ENCODE measurements at regions not wholly inside any gene's neighbourhood (a gene's known extent, or its start where the extent isn't known, plus 50 kb on each side); places are given as distances from the start of the nearest gene placed in this dataset.

DNA sequence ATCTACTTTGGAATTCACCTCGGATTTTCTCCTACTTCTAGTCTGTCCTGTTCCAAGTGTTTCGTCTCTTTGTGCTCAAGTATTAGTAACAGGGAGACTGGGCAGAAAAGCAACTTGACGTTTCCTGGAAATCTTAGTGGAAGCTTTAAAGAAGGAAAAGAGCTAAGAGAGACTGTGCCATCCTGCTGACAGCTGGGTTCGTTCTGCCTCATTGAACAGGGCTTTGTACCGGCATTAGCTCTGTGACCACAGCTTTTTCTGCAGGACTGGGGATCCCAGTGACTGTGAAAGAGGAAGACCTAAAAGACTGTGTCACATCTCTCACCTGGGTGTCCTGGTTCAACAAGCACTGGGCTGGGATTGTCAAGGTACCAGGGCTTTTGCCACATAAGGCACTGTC lies 70.8 kb upstream of the CDCA7L start:
- no peak overlapping the region for H3K27ac ChIP-seq (ENCODE audit: insufficient read depth, low read length)
- no peaks in the 10 kb centered on the region for H4K20me1 ChIP-seq (ENCODE audit: control insufficient read depth, extremely low read depth, insufficient read depth, low read length)
- H3K4me1 ChIP-seq (ENCODE audit: control insufficient read depth, extremely low read depth, insufficient read depth, low read length), result no peaks in the 10 kb centered on the region
- no peaks in the 10 kb centered on the region for H3K27me3 ChIP-seq (ENCODE audit: control insufficient read depth, insufficient read depth, low read length)
- no peak overlapping the region for H3K4me3 ChIP-seq (replicated peaks in 1 of 4; ENCODE audit: control extremely low read depth in 1 of 4, insufficient read depth in 1 of 4, low read depth in 3 of 4, low read length in 4 of 4)
- H2AFZ ChIP-seq (ENCODE audit: low read length), result no peak overlapping the region
- TF ChIP-seq, protein P1, sequence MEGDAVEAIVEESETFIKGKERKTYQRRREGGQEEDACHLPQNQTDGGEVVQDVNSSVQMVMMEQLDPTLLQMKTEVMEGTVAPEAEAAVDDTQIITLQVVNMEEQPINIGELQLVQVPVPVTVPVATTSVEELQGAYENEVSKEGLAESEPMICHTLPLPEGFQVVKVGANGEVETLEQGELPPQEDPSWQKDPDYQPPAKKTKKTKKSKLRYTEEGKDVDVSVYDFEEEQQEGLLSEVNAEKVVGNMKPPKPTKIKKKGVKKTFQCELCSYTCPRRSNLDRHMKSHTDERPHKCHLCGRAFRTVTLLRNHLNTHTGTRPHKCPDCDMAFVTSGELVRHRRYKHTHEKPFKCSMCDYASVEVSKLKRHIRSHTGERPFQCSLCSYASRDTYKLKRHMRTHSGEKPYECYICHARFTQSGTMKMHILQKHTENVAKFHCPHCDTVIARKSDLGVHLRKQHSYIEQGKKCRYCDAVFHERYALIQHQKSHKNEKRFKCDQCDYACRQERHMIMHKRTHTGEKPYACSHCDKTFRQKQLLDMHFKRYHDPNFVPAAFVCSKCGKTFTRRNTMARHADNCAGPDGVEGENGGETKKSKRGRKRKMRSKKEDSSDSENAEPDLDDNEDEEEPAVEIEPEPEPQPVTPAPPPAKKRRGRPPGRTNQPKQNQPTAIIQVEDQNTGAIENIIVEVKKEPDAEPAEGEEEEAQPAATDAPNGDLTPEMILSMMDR (conservative IDR thresholded peaks at IDR 0.05 in 1 of 2, IDR thresholded peaks at IDR 0.05 in 1 of 2; ENCODE audit: low read depth in 1 of 2, low read length in 2 of 2), result no peak
- H3K4me2 ChIP-seq (ENCODE audit: extremely low read depth, insufficient read depth, low read length), result no peak overlapping the region
- no peaks in the 10 kb centered on the region for H3K79me2 ChIP-seq (ENCODE audit: control insufficient read depth, insufficient read depth, low read length)
- H3K36me3 ChIP-seq (ENCODE audit: control insufficient read depth, insufficient read depth, low read length), result no peaks in the 10 kb centered on the region
- H3K9me3 ChIP-seq (ENCODE audit: control insufficient read depth, insufficient read depth, low read depth, low read length), result no peaks in the 10 kb centered on the region
- H3K9ac ChIP-seq (ENCODE audit: insufficient read depth, low read length), result no peak overlapping the region
- DNase-seq (ENCODE audit: low read depth in 2 of 2), result no peak

DNA sequence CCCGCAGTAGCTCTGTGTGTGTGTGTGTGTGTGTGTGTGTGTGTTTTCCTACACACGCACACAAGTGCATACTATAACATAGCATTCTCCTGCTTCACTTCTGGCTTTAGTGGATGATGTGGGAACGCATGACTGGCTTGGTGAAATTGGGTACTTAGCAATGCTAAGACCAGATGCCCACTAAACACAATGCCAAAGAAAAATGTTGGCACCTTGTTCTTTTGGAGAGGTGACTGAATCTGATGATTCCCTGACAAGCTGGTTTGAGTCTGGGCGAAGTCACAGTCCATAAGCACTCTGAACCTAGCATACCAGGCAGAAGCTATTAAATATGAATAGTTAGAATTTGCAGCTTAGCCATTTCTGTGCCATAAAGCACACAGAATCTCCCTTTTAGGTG lies 68.0 kb upstream of the CDCA7L start:
- Histone ChIP-seq H4K20me1 (ENCODE audit: control insufficient read depth, extremely low read depth, insufficient read depth, low read length) (no peaks in the 10 kb centered on the region), H3K27me3 (ENCODE audit: control insufficient read depth, insufficient read depth, low read length) (no peaks in the 10 kb centered on the region), H3K79me2 (ENCODE audit: control insufficient read depth, insufficient read depth, low read length) (no peaks in the 10 kb centered on the region), H3K9ac (ENCODE audit: insufficient read depth, low read length) (no peak overlapping the region), H3K4me1 (ENCODE audit: control insufficient read depth, extremely low read depth, insufficient read depth, low read length) (no peaks in the 10 kb centered on the region), H3K4me2 (ENCODE audit: extremely low read depth, insufficient read depth, low read length) (no peak overlapping the region), H3K27ac (ENCODE audit: insufficient read depth, low read length) (no peak overlapping the region), H3K9me3 (ENCODE audit: control insufficient read depth, insufficient read depth, low read depth, low read length) (no peaks in the 10 kb centered on the region), H2AFZ (ENCODE audit: low read length) (no peak overlapping the region), H3K36me3 (ENCODE audit: control insufficient read depth, insufficient read depth, low read length) (no peaks in the 10 kb centered on the region), H3K4me3 (replicated peaks in 1 of 4; ENCODE audit: control extremely low read depth in 1 of 4, insufficient read depth in 1 of 4, low read depth in 3 of 4, low read length in 4 of 4) (no peak overlapping the region)
- DNase-seq (ENCODE audit: low read depth in 2 of 2), result no peak
- TF ChIP-seq, protein P1 (conservative IDR thresholded peaks at IDR 0.05 in 1 of 2, IDR thresholded peaks at IDR 0.05 in 1 of 2; ENCODE audit: low read depth in 1 of 2, low read length in 2 of 2), result no peak
- no peak for TF ChIP-seq EZH2 (IDR thresholded peaks at IDR 0.05; ENCODE audit: low read length, missing control alignments)

DNA sequence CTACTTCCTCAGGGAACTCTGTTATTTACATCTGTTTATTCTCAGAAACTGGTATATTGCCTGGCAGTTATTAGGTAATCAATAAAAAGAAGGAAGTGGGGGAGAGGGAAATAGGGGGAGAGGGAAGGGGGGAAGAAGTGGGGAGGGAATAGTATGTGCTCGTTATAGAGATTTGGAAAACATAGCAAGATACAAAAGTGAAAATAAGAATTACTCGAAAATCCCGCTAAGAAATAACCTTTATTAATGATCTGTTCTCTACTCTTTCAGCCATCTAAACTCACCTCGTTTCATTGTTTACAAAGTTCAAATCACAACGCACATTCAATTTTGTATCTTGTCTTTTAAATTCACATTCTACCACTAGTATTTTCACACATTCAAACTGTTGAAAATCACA lies 63.0 kb upstream of the CDCA7L start:
- no peaks in the 10 kb centered on the region for H3K27me3 ChIP-seq (ENCODE audit: control insufficient read depth, insufficient read depth, low read length)
- no peak for DNase-seq (ENCODE audit: low read depth in 2 of 2)
- no peaks in the 10 kb centered on the region for H3K4me1 ChIP-seq (ENCODE audit: control insufficient read depth, extremely low read depth, insufficient read depth, low read length)
- no peaks in the 10 kb centered on the region for H3K79me2 ChIP-seq (ENCODE audit: control insufficient read depth, insufficient read depth, low read length)
- H3K9me3 ChIP-seq (ENCODE audit: control insufficient read depth, insufficient read depth, low read depth, low read length), result no peaks in the 10 kb centered on the region
- TF ChIP-seq, protein P1 (conservative IDR thresholded peaks at IDR 0.05 in 1 of 2, IDR thresholded peaks at IDR 0.05 in 1 of 2; ENCODE audit: low read depth in 1 of 2, low read length in 2 of 2), result no peak
- TF ChIP-seq EZH2 (IDR thresholded peaks at IDR 0.05; ENCODE audit: low read length, missing control alignments), result no peak
- H3K36me3 ChIP-seq (ENCODE audit: control insufficient read depth, insufficient read depth, low read length), result no peaks in the 10 kb centered on the region
- no peaks in the 10 kb centered on the region for H4K20me1 ChIP-seq (ENCODE audit: control insufficient read depth, extremely low read depth, insufficient read depth, low read length)
- H2AFZ ChIP-seq (ENCODE audit: low read length), result no peak overlapping the region
- H3K27ac ChIP-seq (ENCODE audit: insufficient read depth, low read length), result no peak overlapping the region
- no peak overlapping the region for H3K4me3 ChIP-seq (replicated peaks in 1 of 4; ENCODE audit: control extremely low read depth in 1 of 4, insufficient read depth in 1 of 4, low read depth in 3 of 4, low read length in 4 of 4)
- H3K4me2 ChIP-seq (ENCODE audit: extremely low read depth, insufficient read depth, low read length), result no peak overlapping the region
- H3K9ac ChIP-seq (ENCODE audit: insufficient read depth, low read length), result no peak overlapping the region

Measured in fibroblast of lung (primary cell).